T47D (cell line): ENCODE measurements at regions not wholly inside any gene's neighbourhood (a gene's known extent, or its start where the extent isn't known, plus 50 kb on each side); places are given as distances from the start of the nearest gene placed in this dataset.

Experiments
- DNase-seq, 2 experiments: peaks; one replicate each; pipeline versions ENCODE4 v3.0.0 to v3.0.0-alpha.2; 2011 to 2012; ENCODE audit warnings: low read depth in 1 of 2, low spot score in 1 of 2
- JUND ChIP-seq: IDR thresholded peaks from 2 replicates; pipeline ENCODE4 v1.6.1; 2012; ENCODE audit warnings: low read depth
- in situ Hi-C: cut with HindIII; loops from 2 replicates; pipeline ENCODE4 v1.10.0; 2016; ENCODE audit warnings: low sequenced_read_pairs, low pct_unique_long_range_greater_than_20kb

DNA sequence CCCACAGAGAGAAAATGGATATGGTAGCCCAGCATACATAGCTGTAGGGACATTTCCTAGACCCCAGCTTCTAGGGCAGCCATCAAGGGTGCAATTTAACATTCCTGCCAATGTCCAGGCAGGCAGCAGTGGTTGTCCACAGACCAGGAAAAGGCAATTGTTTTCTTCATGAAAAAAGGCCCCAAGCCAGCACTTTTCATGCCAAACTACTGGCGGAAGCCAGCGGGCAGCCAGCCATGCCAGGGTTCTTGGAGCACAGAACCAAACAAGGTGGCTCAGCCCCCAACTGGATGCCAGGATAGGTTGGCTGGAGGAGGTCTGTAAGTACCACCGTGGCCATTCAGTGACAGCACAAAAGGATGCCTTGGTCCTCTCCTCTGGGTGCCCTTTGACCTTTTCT is 94.6 kb downstream of the BANF2 start:
- no peak for TF ChIP-seq JUND
- in situ Hi-C loops: no loop called here
- DNase-seq: no peak

- DNase-seq: no peak
- in situ Hi-C loops: no loop called here
- TF ChIP-seq JUND: no peak
Observed at GRCh38 chr20:17793986-17794385, 94.2 kb downstream of the BANF2 start.

DNA sequence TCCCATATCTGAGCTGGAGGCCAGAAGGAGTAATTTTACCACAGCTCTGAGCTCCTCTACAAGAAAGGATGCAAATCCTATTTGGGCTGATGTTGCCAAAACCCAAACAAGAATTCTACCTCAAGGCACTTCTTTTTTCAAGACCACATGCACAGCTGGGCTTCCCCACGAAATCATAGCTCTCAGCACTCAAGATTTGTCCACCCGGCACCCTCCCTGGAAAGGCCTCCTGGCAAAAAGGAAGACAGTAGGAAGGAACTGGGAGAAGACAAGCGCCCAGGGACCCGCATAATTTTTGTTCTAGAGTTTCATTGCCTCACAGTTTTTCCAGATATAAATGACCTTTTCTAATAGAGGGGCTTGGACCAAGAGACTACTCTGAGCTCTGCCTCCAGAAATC is 90.5 kb downstream of the BANF2 start:
- DNase-seq: no peak
- TF ChIP-seq JUND: no peak
- in situ Hi-C loops: no loop called here

DNA sequence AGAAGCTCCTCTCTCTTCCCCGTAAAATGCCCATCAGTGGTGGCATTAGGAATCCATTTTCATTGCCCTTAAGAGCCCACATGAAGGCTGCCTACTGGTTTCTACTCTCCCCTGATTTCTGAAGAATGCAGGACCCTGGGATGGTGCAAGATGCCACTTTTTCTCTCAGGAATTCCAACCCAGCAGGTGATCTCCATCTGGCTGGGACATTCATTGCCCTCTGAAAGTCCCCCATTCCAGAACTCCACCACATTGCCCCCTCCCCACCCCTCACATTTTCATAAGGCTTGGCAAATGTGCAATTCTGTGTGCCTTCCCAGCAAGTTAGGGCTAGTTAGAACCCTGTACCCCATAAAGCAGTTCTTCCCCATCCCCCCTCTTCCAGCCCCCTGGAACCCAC is 88.0 kb downstream of the BANF2 start:
- no peak for DNase-seq
- TF ChIP-seq JUND: no peak
- in situ Hi-C loops: no loop called here

GRCh38 chr20:17786221-17786718 is 86.5 kb downstream of the BANF2 start:
- in situ Hi-C loops: no loop called here
- DNase-seq: no peak
- no peak for TF ChIP-seq JUND
